Natural killer cell (primary cell): ENCODE measurements at regions not wholly inside any gene's neighbourhood (a gene's known extent, or its start where the extent isn't known, plus 50 kb on each side); places are given as distances from the start of the nearest gene placed in this dataset.

ENCODE experiments used
- ATAC-seq, 3 donors: fragments of 150-1000 bp in 2 of 3; fragments of 200-7000 bp in 1 of 3; cut with Tn5 transposase; 1 replicate in 1 of 3; 2 replicates in 2 of 3; pipeline ENCODE4 v1.10.0; 2021; ENCODE audit warnings: mild to moderate bottlenecking in 2 of 3, moderate library complexity in 2 of 3
- DNase-seq, 2 donors: peaks; one replicate each; pipeline versions ENCODE4 v3.0.0 to v3.0.0-alpha.2; 2013 to 2021; ENCODE audit warnings: mixed read lengths in 1 of 2
- H3K27ac ChIP-seq: one replicate; pipeline ENCODE4 v1.5.1; 2013; ENCODE audit warnings: mild to moderate bottlenecking, low read length
- H3K27me3 ChIP-seq: one replicate; pipeline ENCODE4 v1.6.1; 2013; ENCODE audit warnings: low read length; ENCODE audit not compliant: control insufficient read depth, insufficient read depth
- H3K36me3 ChIP-seq: one replicate; pipeline ENCODE4 v1.6.1; 2013; ENCODE audit warnings: low read length; ENCODE audit not compliant: control insufficient read depth, insufficient read depth
- H3K4me1 ChIP-seq: one replicate; pipeline ENCODE4 v1.6.1; 2013; ENCODE audit warnings: low read length; ENCODE audit not compliant: control insufficient read depth, insufficient read depth
- H3K4me3 ChIP-seq: one replicate; pipeline ENCODE4 v1.5.1; 2013; ENCODE audit warnings: low read length
- H3K9me3 ChIP-seq: one replicate; pipeline ENCODE4 v1.6.1; 2013; ENCODE audit warnings: low read length; ENCODE audit not compliant: control insufficient read depth, insufficient read depth
- H3K27ac Mint-ChIP-seq, 2 donors: one replicate each; pipeline ENCODE4 v1.8.0; 2022; ENCODE audit warnings: mild to moderate bottlenecking in 2 of 2, mixed read lengths in 2 of 2, moderate library complexity in 1 of 2
- H3K27me3 Mint-ChIP-seq, 2 donors: one replicate each; pipeline ENCODE4 v1.8.0; 2022; ENCODE audit warnings: low read depth in 2 of 2, mixed read lengths in 2 of 2
- H3K36me3 Mint-ChIP-seq: one replicate; pipeline ENCODE4 v1.8.0; 2022; ENCODE audit warnings: mixed read lengths
- H3K4me1 Mint-ChIP-seq, 2 donors: one replicate each; pipeline ENCODE4 v1.8.0; 2022; ENCODE audit warnings: mixed read lengths in 2 of 2
- H3K4me3 Mint-ChIP-seq: one replicate; pipeline ENCODE4 v1.8.0; 2022; ENCODE audit warnings: mild to moderate bottlenecking, moderate library complexity, mixed read lengths
- H3K9me3 Mint-ChIP-seq, 2 donors: one replicate each; pipeline ENCODE4 v1.8.0; 2022; ENCODE audit warnings: mixed read lengths in 2 of 2
- CTCF ChIP-seq: fragments of 200-600 bp; IDR thresholded peaks from one replicate; pipeline ENCODE4 v1.8.0; 2022; ENCODE audit warnings: antibody characterized with exemption
- WGBS: methylation state at CpG from one replicate; pipeline ENCODE4 v1.1.7; 2013; ENCODE audit warnings: missing lambda C conversion rate; ENCODE audit not compliant: insufficient coverage; 5-methylcytosine and 5-hydroxymethylcytosine counted together
- intact Hi-C: fragments of 100-400 bp; cut with micrococcal nuclease; formaldehyde crosslinking; loops from one replicate; pipeline ENCODE4 v1.14.2; 2022

GRCh38 chr4:141802333-141802732 lies 165.9 kb downstream of the IL15 start:
- intact Hi-C loops, result no loop called here

GRCh38 chr4:141804836-141805235 lies 168.5 kb downstream of the IL15 start:
- intact Hi-C loops, result no loop called here
- ATAC-seq, result no peak
- Mint-ChIP-seq H3K4me3 (no peak overlapping the region), H3K27ac (no peak overlapping the region), H3K4me1 (no peaks in the 10 kb centered on the region), H3K27me3 (no peaks in the 10 kb centered on the region), H3K9me3 (no peaks in the 10 kb centered on the region), H3K36me3 (no peaks in the 10 kb centered on the region)
- H3K27me3 ChIP-seq, result no peaks in the 10 kb centered on the region
- no peak for DNase-seq
- no CpG with 5 or more reads among the region's 1 CpG for WGBS
- H3K4me1 ChIP-seq, result no peaks in the 10 kb centered on the region
- TF ChIP-seq CTCF, result no peak
- H3K4me3 ChIP-seq, result no peak overlapping the region
- no peak overlapping the region for H3K27ac ChIP-seq
- no peaks in the 10 kb centered on the region for H3K36me3 ChIP-seq
- no peaks in the 10 kb centered on the region for H3K9me3 ChIP-seq

More at GRCh38 chr4:141802333-141802732, 165.9 kb downstream of the IL15 start:
- Histone ChIP-seq H3K27ac (no peak overlapping the region), H3K36me3 (no peaks in the 10 kb centered on the region), H3K4me3 (no peak overlapping the region), H3K27me3 (no peaks in the 10 kb centered on the region), H3K4me1 (no peaks in the 10 kb centered on the region), H3K9me3 (no peaks in the 10 kb centered on the region)
- Mint-ChIP-seq H3K27me3 (no peaks in the 10 kb centered on the region), H3K27ac (no peak overlapping the region), H3K9me3 (peaks cover 0 to under 1% of the 10 kb centered on the region in 2 donors), H3K4me1 (no peaks in the 10 kb centered on the region), H3K4me3 (no peak overlapping the region), H3K36me3 (no peaks in the 10 kb centered on the region)
- DNase-seq (no peak), ATAC-seq (no peak)
- WGBS, result no CpG with 5 or more reads among the region's 1 CpG
- no peak for TF ChIP-seq CTCF

GRCh38 chr4:141807103-141807891 lies 170.9 kb downstream of the IL15 start:
- H3K36me3 ChIP-seq, result no peaks in the 10 kb centered on the region
- Mint-ChIP-seq H3K27ac (no peak overlapping the region), H3K9me3 (no peaks in the 10 kb centered on the region), H3K4me1 (no peaks in the 10 kb centered on the region), H3K27me3 (no peaks in the 10 kb centered on the region), H3K36me3 (no peaks in the 10 kb centered on the region), H3K4me3 (no peak overlapping the region)
- no peaks in the 10 kb centered on the region for H3K27me3 ChIP-seq
- no peaks in the 10 kb centered on the region for H3K9me3 ChIP-seq
- WGBS, result 81% methylated on average over 3 of the region's 4 CpGs
- no peak for TF ChIP-seq CTCF
- H3K27ac ChIP-seq, result no peak overlapping the region
- ATAC-seq (no peak), DNase-seq (no peak)
- no peak overlapping the region for H3K4me3 ChIP-seq
- intact Hi-C loops, result no loop called here
- H3K4me1 ChIP-seq, result no peaks in the 10 kb centered on the region
